Inferior parietal cortex (tissue), 1 donor: ENCODE measurements at regions not wholly inside any gene's neighbourhood (a gene's known extent, or its start where the extent isn't known, plus 50 kb on each side); places are given as distances from the start of the nearest gene placed in this dataset.

Experiments used
- DNase-seq: peaks from one replicate; pipeline ENCODE4 v3.0.0-alpha.2; 2016; ENCODE audit errors: extremely low spot score

DNA sequence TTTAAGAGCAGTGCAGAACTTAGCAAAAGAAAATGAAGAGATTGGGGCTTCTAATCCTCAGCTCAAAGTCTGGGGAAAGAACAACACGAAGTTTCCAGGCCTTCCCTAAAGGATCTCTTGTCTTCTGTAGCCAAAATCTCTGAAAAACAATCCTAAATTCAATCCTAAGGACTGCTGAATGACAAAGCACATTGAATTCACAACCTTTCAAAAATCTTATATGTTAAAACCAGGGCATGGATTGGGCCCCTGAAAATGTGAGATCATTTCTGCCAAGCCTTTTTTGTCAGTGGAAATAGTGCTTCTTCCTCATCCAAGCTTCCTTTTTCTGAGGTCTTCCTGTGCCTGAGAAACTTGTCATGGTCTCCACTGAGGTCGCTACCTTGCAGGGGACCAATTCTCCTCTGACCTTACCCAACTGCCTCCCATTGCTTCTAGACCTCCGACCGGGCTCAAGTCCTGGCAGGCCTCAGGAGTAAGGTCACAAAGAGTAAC is 126.2 kb upstream of the ARID1B start:
- DNase-seq, result no peak

DNA sequence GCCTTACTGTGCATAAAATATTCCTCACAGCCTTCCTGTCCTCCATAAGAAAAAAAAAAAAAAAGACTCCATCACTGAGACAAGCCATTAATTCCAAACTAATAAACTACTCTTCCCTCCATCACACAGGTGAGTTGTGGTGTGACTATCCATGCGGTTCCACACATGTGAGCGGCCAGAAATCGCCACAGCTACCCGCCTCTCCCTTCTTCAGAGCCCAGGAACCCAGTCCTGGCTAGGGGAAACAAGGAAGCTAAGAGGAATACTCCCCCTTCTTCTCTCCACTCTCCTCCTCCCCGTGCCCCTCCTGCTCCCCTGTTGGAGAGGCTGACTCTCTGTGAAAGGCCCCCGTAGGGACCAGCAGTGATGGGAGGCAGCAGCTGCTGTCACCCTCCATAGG is 128.6 kb upstream of the ARID1B start:
- no peak for DNase-seq

DNA sequence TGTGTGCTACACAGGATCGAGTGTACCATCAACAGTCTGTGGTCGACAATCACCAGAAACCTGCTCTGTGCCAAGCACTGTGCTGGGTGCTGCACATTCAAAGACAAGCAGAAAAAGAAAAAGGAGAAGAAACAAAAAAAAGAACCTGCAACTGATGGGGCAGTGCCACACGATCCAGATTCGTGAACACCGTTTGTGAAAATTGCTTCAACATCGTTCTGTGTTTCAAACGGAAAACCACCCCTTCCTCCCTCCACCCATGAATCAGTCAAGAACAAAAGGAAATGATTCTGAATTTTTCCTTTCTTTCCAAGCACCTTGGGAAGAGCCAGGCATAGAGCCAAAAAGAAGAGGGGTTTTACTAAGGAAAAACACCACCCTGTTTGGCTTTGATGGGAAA is 129.2 kb upstream of the ARID1B start:
- DNase-seq, result no peak

DNA sequence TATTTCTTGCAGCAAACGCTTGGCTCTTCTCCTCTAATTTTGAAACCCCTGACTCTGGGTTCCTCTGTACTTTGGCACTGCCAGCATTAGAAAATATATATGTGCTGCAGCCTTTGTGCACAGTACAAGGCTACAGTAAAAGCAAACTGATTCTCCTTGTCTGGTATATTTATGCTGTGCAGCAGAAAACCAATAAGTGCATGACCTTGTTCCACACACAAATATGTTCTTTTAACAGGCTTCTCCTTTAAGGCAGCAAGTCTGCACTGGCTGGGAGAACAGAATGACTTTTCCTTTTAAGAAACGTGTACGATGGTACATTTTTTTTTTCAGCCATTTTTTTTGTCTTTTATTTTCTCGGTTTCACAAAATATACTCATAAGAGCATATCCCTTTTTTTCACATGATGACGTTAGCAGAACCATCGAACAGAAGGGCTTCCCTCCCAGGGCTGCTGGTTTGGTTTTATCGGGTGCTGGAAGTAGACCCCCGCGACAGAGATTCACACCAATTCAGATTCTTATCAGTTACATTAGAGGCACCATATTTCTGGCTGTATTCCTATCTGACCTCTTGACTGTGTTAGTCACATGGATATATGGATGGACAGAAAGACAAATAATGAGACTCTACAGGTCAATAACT is 129.9 kb upstream of the ARID1B start:
- no peak for DNase-seq

DNA sequence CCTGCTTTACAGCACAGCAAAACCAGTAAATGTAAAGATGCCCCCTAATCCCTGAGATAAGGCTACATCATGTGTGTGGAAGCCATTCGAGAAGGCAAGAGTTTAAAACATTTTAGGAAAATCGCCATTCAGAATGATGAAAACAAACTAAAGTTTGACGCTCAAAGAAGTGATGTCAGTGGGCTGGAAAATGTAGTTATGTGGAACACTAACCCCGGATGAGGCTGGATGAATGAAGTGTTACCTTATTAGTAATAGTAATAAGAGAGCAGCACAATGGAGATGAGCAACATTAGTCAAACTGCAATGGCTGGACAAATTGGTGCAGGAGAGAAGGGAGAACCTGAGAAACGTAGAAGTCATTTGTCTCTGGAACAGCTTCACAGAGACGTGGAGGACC is 130.7 kb upstream of the ARID1B start:
- no peak for DNase-seq

DNA sequence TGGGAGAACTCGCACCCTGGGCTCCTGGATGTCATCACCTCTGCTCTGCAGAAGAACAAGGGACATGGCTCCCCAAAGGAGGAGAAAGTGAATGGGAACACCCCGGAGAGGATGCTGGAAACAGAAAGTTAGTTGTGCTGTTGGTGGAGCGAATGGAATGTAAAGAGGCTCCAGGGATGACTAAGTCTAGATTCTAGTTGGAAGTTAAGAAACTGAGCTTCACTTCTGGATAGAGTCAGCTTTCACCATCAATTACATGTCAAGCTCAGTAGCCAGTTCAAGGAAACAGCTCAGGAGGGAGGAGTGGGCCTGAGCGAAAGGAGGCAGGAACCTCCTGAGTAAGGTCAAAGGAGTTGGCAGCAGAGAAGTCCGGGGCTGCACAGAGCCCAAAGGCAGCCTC is 132.1 kb upstream of the ARID1B start:
- no peak for DNase-seq

DNA sequence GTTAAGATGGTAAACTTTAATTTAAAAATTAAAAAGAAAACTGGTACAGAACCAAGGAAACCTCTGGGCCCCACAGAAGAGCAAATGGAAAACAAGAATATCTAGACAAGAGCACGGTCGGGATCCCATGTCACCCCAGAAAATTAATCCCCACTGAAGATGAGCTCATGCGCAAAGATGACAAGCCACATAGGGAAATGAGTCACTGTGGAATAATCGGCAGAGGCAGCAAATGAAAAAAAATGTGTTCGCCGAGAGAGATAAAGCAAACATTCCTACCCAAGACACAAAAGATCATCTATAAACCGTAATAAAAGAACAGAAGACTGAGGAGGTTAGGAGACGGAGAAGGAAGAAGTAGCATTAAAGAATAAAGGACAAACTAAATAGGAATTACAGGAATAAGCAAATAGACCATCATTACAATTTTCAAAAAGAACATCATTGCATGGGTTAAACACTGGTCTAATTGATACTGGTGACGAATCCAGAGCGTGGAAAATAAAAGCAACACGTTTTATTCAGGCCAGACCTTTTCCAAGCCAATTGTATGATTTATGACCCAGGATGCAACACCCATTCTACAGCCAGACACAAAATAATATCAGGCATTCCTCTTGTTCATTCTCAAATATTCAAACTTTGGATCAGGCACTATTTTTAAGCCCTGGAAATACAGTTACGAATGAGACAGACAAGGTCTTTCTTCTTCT is 138.0 kb upstream of the ARID1B start:
- no peak for DNase-seq

DNA sequence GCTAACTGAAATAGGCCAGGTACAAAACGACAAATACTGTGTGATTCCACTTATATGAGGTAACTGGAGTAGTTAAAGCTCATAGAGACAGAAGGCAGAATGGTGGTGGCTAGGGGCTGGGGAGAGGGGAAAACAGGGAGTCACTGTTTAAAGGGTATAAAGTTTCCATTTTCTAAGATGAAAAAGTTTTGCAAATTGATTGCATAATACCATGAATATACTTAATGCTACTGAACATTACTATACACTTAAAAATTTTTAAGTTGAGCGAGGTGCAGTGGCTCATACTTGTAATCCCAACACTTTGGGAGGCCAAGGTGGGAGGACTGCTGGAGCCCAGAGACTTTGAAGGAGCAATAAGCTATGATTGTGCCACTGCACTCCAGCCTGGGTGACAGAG is 138.6 kb upstream of the ARID1B start:
- DNase-seq, result no peak

DNA sequence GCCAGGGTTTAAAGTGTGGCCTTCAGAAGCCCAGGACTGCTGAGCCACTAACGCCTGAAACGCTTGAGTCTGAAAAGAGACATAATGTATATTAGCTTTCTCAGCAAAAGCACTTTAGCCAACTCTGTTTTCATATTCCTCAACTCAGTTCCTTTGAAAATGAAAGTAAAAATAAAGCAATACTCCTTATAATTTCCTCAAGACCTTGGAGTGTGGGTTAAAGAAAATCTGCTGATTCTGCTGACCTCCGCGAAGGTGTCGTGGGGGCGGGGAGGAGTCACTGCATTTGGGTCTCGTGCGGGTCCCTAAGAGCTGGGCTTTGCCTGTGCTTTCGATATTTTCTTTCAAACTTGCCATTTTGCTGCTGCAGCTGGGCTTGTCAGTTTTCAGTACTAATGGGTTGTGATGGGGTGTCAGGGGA is 142.2 kb upstream of the ARID1B start:
- DNase-seq, result no peak

DNA sequence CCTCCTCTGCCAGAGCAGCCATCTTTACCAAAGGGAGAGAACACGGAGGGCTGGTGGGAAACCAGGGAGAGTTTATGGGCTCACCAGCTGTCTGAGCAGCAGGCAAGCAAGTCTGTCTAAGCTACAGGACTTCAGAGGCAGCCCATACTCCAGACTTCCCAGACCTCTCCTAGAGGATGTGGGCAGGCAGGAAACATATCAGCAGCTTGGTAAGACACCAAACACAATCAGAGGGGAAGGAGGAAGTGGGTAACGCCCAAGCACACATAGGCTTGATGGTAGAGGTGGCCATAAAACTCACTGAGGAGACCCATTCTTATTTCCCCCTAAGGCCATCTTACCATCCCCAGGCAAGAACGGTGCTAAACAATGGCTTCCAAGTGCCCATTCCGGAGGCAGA is 143.1 kb upstream of the ARID1B start:
- DNase-seq, result no peak

DNA sequence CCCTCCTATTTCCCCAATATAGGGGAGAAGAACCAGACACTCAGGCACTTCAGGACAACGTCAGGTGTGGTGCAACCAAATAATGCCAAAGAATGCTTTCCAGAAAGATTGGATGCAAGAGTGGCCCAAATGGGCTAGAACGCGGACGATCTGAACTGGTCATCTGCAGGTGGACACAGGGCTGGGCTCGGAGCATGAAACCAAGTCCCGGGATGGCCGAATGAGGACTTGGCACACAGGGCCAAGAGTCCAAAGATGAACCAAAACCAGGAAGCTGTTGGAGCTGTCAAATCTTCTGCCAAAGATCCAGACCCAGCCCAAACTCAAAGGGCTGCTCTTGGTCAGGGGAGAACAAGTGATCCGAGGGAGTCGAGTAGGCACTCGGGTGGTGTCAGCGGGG is 143.9 kb upstream of the ARID1B start:
- DNase-seq, result no peak

DNA sequence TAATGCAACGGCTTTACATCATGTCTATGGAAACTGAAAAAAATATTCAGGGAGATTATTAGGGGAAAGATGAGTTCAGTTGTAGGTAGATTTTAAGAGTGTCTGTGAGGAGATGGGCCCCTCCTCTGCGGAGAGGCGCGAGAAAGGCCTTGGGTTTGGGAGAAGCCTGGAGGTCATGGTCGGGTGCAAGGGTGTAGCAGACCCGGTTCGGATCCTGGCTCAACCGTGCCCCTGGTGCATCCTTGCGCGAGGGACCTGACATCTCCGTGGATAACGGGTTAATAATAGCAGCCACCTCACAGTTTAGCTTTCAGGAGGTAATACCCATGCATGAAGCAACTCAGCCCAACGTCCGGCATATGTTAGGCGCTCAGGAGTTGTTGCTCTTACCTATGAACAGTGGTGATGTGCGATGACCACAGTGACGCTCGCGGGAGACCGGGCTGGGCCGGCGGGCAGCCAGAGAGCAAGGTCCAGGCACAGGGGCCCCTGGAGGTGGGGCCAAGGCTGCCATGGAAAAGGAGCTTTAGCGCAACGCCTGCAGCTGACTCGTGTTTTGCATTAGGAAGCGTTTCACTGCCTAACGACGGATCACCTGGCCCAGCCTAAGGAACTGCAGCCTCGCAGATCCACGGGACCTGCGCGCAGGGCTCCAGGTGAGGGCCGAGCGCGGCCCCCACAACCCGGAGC is 146.4 kb upstream of the ARID1B start:
- no peak for DNase-seq

DNA sequence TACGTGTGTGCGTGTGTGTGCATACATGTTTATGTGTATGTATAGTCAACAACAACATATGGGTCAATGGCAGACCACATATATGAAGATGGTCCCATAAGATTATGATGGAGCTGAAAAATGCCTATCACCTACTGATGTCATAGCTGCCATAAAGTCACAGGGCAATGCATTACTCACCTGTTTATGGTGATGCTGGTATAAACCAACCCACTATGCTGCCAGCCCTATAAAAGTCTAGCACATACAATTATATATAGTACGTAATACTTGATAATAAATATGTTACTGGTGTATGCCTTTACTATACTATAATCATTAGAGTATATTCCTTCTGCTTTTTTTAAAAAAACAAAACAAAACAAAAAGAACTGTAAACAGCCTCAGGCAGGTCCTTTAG is 148.4 kb upstream of the ARID1B start:
- no peak for DNase-seq

DNA sequence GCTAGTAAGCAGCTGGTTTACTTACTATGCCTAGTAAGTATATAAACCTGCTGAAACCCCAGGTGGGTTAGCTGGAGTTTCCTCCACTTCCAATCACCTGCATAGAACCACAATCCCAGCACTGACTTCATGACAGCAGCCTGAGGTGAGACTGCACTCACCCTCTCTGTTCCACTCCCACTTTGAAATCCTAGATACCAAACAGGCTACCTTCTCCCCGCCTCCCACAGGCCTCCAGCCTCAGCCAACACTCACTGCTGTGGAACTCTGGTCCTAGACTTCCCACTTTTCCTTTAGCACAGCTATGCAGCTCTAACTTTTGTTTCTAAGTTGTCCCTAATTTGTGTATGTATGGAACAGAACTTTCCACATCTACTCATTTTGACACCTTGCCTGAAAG is 149.7 kb upstream of the ARID1B start:
- DNase-seq, result no peak

DNA sequence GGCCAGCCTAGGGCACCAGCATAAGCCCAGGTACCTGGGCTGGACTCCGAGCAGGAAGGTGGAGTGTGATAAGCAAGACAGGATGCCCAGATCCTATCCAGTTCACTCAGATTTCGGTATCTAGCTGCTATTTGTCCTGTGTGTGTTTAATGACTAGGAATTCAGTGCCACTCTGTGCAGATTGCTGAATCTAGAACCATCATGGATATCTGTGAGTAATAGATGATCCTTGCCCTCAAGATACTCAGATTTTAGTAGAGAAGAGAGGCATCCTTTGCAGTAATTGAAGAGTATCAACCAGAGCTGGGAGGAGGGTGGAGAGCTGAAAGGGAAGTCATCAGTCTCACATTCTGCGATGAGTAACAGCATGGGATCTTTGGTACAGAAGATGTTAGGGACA is 155.0 kb upstream of the ARID1B start:
- no peak for DNase-seq

DNA sequence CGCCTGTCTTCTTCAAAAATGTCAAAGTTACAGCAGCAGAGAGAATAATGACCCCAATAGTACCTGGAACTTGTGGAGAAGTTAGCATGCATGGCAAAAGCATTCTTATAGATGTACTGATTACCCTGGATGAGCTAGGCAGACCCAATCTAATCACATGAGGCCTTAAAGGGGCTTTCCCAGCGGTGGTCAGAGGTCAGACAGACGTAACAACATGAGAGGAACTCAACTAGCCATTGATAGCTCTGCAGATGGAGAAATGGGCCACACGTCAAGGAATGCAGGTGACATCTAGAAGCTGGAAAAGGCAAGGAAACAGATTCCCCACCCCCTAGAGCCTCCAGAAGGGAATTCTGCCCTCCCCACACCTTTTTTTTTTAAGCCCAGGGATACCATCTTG is 156.8 kb upstream of the ARID1B start:
- no peak for DNase-seq

DNA sequence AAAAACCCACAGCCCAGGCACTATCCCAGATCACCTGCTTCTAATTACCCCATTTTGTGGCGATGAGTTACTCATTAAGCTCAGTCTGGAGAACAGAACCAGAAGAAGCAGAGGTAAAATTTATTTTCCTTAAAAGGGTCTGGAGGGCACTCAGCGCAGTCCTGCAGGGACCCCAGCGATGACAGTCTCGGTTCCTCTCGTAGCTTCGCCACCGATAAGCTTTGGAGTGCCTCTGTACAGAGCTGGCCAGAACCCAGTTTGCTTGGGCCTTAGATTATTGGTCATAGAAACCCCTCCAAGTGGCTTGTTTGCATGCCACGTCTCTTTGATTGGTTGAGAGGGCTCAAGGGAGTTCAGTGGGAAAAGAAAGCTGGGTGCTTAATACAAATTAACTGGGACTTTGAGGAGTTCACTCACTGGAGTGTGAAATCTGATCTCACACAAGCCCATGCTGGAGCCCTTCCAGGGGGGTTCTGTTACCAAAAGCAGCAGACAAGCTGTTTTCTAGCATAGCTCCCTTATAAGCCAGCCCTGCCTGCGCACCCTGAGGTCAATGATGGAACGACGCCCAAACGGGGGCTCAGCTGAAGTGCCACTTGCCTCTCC is 158.5 kb upstream of the ARID1B start:
- DNase-seq, result no peak

DNA sequence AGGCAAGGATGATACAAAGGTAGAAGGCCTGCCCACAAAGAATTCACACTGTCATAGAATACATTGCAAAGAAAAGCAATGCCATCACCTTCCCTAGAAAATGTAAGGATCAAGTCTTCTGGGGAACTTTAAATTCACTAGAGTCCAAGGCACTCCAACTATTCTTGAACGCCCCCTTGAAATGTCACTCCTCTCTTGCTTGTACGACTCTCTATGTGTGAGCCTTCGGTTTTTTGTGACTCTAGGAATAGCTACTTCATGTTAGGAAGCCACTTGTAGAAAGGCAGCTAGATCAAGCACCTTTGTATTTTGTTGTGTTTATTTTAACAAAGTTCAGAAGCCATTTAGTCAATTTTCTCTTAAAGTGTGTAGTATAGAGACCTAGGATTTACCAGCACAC is 159.2 kb upstream of the ARID1B start:
- DNase-seq, result no peak

DNA sequence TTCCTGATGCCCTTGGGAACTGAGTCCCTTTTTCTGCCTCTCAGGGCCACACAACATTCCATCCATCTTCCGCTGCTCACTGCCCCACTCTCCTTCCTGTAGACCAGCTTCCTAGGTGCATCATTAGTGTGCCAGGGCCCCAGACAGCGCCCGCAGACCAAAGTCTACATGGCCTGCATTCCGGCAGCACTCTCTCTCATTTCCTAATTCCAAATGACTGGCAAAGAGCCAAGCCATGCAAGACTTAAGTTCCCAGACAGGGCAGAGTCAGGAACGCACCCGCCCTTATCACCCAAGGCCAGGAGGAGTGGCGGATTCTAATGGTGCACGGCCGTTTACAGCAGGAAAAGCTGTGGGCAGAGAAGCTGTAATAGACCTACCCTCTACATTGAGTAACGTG is 159.8 kb upstream of the ARID1B start:
- DNase-seq, result no peak

DNA sequence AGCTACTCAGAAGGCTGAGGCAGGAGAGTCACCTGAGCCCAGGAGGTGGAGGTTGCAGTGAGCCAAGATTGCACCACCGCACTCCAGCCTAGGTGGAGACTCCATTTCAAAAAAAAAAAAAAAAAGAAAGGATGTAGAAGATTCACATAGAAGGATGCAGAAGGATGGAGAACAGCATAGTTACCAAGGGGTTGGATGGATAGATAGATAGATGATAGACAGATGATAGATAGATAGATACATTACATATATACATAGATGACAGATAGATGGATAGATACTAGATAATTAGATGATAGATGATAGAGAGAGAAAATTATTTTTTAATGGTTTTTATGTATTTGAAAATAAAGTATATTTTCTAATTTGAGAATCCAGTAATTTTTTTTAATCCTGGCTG is 160.7 kb upstream of the ARID1B start:
- DNase-seq, result no peak

DNA sequence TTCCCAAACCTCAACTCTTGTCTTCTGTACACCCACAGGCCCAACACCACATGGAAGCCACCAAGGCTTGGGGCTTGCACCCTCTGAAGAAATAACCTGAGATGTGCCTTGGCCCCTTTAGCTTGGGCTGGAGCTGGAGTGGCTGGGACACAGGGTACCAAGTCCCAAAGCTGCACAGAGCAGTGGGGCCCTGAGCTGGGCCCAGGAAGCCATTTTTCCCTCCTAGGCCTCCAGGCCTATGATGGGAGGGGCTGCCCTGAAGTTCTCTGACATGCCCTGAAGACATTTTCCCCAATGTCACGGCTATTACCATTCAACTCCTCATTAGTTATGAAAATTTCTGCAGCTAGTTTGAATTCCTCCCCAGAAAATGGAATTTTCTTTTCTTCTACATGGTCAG is 163.2 kb upstream of the ARID1B start:
- no peak for DNase-seq

DNA sequence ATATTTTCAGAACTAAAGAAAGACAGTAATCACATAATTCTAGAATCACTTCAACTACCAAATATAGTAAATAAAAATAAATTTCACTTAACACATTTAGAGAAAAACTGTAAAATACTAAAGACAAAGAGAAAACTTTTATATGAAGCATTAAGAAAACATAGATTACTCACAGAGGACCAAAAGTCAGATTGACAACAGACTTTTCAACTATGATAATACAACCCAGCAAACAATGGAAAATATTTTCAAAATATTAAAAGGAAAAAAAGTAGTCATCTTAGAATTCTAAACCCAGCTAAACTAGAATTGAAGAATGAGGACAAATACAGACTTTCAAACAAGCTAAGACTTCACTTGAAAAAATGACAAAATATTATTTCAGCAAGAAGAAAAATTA is 164.8 kb upstream of the ARID1B start:
- no peak for DNase-seq

DNA sequence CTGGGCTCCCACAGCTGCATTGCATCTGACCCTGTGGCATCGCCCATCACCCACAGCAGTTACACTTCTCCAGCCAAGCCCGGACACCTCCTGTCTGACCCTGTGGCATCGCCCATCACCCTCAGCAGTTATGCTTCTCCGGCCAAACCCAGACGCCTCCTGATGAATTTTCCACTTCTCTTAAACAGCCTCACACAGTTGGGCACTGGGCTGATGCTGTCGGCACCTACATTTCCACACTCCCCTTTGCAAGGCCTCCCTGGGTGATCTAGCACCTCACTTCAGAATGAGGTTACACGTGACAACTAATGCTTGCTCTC is 175.2 kb upstream of the ARID1B start:
- no peak for DNase-seq
